GM12864 (cell line): ENCODE measurements at regions not wholly inside any gene's neighbourhood (a gene's known extent, or its start where the extent isn't known, plus 50 kb on each side); places are given as distances from the start of the nearest gene placed in this dataset.

Experiments used
- DNase-seq: peaks from one replicate; pipeline ENCODE4 v3.0.0-alpha.2; 2011; ENCODE audit warnings: low read depth
- H3K4me3 ChIP-seq: 2 replicates; pipeline ENCODE4 v1.5.1; 2011; ENCODE audit warnings: mild to moderate bottlenecking, low read depth, low read length, control low read depth
- CTCF ChIP-seq: IDR thresholded peaks from 2 replicates; pipeline ENCODE4 v1.5.1; 2011; ENCODE audit warnings: low read depth, mild to moderate bottlenecking, moderate library complexity, low read length, control low read depth, inconsistent platforms; ENCODE audit errors: missing control alignments

- DNase-seq, result no peak
- no peak for TF ChIP-seq CTCF
- no peak overlapping the region for H3K4me3 ChIP-seq
These were observed 88.1 kb downstream of the RTL6 start for GRCh38 chr22:44409974-44410316.

GRCh38 chr22:44409211-44409973, 88.6 kb downstream of the RTL6 start:
- no peak for DNase-seq
- TF ChIP-seq CTCF, result no peak
- no peak overlapping the region for H3K4me3 ChIP-seq

GRCh38 chr22:44408829-44409192, 89.2 kb downstream of the RTL6 start:
- no peak for TF ChIP-seq CTCF
- DNase-seq, result no peak
- no peak overlapping the region for H3K4me3 ChIP-seq

- no peak for TF ChIP-seq CTCF
- no peak for DNase-seq
- H3K4me3 ChIP-seq, result no peak overlapping the region
These were observed 89.8 kb downstream of the RTL6 start for GRCh38 chr22:44407987-44408828.

- no peak for TF ChIP-seq CTCF
- no peak overlapping the region for H3K4me3 ChIP-seq
- DNase-seq, result no peak
These were observed 90.7 kb downstream of the RTL6 start for GRCh38 chr22:44407171-44407986.

- no peak overlapping the region for H3K4me3 ChIP-seq
- DNase-seq, result no peak
- no peak for TF ChIP-seq CTCF
These were observed 91.5 kb downstream of the RTL6 start for GRCh38 chr22:44406341-44407170.
